Testis (tissue), 2 donors: ENCODE measurements at regions not wholly inside any gene's neighbourhood (a gene's known extent, or its start where the extent isn't known, plus 50 kb on each side); places are given as distances from the start of the nearest gene placed in this dataset.

Experiments
- CTCF ChIP-seq, 3 experiments: fragments of 450-650 bp in 2 of 3; fragments of 200-600 bp in 1 of 3; sonication (generic) in 1 of 3; IDR thresholded peaks; one replicate each; pipeline ENCODE4 v1.5.1; 2016 to 2019; ENCODE audit warnings: antibody characterized with exemption in 3 of 3, mild to moderate bottlenecking in 2 of 3, moderate library complexity in 1 of 3
- POLR2A ChIP-seq: fragments of 450-650 bp; IDR thresholded peaks from one replicate; pipeline ENCODE4 v1.6.1; 2017; ENCODE audit warnings: antibody characterized with exemption, mild to moderate bottlenecking, moderate library complexity

- TF ChIP-seq POLR2A (no peak), CTCF (IDR thresholded peaks at IDR 0.05) (no peak)
Measured at GRCh38 chr5:57780961-57781325, 298.3 kb upstream of the ACTBL2 start.
